ENCODE measurements at regions not wholly inside any gene's neighbourhood (a gene's known extent, or its start where the extent isn't known, plus 50 kb on each side); places are given as distances from the start of the nearest gene placed in this dataset.

DNA sequence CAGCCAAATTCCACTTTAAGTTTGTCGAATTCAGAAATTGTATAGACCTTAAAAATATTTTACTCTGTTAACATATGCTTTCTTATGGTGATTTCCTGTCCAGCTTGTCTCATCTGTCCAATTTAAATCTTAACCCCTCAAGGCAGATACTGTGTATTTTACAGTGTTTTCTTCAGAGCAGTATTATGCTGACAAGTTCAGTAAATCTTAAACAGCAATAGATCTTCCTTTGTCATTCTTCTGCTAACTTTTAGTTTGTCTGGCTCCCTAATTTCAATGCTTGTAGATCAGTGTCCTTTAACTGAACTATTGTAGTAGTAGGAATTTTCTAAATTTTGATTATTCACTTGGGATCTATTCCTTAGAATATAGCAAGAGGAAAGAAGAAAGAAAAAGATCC, 52.8 kb upstream of the MEIS1 start:
- no peak for DNase-seq

DNA sequence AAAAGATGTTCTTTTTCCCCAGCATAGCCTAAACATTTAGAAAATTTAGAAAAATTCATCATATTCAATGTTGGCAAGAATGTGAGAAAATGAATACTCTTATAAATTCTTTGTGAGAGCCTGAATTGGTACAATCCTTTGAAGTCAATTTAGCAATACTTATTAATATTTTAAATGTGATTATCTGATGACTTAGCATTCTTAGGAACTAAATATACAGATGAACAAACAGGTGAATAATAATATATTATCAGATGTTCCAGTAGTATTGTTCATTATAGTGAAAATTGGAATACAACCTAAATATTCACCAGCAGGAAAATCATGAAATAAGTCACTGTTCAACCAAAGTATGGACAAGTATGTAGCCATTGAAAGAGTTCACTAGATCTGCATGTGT, 55.5 kb upstream of the MEIS1 start:
- no peak for DNase-seq

DNA sequence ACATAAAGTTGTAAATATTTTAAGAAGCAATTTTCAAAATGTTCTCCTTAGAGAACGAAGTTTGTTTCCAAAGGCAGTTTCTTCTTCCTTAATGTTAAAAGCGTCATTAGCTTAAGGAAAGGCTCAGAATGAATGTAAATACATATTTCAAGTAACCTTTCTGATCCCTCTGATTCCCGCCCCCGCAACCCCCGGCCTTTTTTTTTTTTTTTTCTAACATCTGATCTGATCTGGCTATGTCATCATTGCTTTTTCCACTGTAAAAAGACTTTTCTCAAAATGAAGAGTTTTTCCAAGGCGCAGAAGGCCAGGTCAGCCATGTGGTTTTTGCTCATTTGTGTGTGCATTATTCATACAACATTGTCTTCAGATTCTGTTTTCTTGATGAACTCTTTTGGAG, 57.1 kb upstream of the MEIS1 start:
- no peak for DNase-seq

DNA sequence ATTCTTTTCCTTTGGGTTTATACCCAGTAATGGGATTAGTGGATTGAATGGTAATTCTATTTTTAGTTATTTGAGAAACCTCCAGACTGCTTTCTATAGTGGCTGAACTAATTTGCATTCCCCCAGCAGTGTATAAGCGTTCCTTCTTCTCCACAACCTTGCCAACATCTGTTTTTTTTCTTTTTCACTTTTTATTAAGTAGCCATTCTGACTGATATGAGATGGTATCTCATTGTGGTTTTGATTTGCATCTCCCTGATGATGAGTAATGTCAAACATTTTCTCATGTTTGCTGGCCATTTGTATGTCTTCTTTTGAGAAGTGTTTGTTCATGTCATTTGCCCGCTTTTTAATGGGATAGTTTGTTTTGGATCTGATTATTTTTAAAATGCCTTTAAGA, 64.1 kb upstream of the MEIS1 start:
- DNase-seq = no peak

DNA sequence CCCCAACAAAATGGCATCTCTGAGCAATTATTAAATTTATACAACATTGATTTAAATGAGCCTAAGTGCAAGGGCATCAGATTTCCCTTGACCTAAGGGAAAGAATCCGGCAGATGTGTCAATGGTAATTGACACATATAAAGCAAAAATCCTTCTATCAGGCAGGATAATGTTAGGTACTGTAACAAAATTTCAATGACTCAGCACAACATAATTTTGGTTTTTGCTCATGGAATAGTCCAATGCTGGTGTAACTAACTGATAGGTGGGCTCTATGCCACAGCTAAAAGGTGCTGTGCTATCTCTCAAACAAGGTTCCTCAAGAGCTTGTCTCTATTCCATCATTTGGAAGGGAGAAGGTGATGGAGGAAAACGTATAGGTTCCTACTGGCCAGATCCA, 68.3 kb upstream of the MEIS1 start:
- no peak for DNase-seq

DNA sequence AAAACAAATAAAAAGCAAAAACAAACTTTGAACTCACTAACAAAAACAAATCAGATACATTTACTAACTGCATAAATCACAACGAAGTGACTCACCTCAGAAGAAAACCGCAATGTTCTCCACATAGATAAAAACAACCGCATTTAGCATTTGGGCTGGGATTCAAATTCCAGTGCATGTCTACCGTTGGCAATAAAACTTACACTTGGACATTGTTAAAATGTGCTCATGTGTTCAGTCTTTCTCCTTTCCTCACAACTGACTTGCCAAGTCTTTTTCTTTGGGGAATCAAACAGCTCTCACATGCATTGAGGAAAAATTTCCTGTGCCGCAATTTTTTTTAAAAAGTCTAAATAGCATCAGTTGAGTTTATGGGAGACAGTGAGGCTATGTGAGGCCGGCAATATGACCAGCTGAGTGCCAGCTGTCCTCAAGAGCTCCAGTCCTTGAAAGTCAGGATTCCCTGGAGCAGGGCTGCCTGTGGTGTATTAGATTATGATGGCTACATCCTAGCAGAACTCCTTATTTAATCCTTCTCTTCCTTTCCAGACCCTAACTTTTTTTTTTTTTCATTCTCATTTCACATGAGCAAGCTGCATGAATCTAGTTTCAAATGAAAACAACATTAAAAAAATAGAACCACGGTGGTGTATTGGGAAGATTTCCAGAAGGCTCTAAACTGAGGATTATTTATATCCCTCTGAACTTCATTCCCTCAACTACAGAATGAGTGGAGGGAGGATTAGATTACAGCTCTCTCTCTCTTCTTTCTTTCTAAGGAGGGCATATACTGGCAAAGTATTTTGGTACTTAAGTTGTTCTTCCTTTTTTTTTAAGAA, 70.2 kb upstream of the MEIS1 start:
- no peak for DNase-seq

DNA sequence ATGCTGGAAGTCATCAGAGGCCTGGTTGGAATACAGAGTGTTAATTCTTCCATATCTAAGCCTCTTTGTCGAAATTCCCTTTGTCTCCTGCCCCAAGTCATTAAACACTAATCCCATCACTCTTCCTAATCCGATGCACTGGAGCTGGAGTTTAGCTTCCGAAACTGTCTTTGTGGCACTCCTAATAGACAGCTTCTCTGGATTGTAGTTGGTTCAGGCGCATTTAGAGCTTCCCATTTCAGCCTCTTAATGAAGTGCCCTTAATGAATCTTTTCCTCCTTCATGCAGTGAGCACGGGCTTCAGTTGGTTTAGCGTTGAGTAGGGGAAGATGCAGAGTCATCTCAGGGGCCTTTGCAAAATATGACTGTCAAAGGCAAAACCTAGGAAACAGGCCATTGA, 72.2 kb upstream of the MEIS1 start:
- no peak for DNase-seq

DNA sequence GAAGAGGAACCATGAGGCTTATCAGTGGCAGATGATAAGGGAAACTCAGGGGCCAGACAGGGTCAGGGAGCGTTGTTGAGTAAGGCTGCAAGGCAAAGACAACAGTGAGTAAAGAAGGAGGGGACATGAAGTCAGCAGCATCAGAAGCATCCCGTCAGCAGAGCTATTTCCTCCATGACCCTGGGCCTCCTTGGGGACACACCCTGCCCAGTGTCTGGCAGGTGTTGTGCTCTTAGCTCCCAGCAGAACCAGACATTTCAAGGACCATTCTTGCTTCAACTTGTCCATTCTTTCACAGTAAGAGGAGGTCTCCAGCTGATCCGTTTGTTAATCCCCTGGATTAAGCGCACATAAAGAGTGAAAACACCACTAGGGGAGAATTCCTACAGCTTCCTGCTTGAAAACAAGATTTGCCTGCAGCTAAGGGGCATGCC, 88.7 kb upstream of the MEIS1 start:
- no peak for DNase-seq

DNA sequence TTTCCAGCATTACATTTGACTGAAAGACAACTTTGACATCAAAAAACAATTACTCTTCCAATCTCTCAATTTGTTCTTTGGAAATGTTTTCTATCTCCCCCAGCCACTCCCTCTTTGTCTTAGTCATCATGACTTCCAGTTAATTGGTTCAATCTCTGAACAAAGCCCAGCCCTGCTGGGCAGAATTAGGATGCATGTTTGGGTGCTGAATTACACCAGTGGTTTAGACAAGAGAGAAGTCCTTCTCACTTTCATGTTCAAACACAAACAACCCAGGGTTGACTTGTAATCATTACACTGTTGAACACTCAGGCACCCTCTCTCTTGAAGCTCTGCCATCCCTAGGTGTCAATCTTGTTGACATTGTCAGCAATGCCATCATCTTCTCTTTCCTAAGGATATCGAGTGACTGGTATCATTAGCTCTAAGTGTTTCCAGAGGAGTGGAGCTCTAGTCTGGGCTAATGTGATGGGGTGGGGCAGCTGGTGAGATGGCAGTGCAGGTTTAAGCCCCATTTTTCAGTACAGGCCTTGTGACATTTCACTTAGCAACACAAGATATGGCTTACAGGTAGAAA, 90.8 kb upstream of the MEIS1 start:
- DNase-seq = no peak

DNA sequence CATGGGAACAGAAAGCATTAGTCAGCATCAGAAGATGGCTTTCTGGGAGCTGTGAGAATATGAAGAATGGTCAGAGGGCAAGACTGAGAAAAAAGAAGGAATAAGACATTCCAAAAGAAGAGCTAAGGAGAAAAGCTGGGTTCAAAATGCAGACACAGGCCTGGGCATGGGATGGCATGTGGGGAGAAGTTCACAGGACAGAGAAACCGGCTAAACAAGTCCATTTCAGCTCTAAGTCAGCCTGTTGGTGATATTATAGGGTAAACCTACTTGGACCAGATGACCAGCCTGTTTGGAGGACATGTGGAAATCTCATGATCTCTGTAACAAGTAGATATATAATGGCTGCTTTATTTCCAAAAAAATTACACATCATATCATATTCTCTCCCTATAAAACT, 91.7 kb upstream of the MEIS1 start:
- no peak for DNase-seq

DNA sequence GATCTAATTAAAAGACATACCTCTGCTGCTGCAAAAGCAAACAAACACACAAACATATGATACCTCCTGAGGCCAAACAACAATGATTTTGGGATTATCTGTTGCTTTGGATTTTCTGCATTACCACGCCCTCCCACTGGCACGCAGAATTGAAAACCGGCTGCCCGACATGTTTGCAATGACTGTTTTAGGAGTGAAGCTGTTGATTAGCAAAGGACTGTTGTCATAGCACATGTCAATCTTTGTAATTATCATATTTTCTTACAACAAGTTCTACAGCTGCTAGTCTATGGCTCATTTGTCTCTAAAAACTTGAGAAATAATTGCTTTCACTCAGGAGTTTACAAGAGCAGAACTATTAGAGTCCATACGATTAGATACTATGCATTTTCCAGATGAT, 94.4 kb upstream of the MEIS1 start:
- DNase-seq = no peak

DNA sequence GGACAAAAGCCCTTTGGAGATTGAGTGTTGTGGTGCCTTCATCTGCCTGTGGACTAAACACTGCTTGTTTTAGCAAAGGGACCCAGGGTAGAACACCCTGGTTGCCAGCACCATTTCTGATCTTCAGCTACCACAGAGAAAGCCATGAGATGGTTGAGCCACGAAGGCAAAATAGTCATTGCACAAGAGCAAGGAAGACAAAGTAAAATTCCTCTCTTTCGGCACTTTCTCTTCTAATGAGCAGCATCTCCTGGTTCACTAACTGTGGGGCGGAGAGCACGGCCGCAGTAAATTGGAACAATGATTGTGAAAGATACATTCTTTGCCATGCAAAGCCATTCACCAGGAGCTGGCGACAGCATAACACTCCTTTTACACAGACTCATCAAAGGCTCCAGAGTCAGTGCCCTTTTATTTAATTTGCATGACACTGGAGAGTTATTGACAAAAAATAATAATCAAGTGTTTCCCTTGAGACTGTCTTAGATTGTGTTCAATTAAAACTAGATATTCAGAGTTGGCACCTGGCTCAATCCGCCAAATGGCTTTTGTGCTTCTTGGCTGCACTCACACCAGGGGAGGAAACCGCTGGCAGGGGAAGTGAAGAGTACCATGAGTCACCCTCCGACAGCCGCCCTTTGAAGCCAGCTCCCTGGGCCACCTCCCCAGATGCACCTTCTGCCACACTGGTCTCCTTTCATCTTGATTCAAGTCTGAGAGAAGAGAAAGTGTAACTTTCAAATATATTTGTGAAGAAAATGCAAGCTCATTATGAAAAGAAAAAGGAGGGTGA, 100.5 kb upstream of the MEIS1 start:
- no peak for DNase-seq

DNA sequence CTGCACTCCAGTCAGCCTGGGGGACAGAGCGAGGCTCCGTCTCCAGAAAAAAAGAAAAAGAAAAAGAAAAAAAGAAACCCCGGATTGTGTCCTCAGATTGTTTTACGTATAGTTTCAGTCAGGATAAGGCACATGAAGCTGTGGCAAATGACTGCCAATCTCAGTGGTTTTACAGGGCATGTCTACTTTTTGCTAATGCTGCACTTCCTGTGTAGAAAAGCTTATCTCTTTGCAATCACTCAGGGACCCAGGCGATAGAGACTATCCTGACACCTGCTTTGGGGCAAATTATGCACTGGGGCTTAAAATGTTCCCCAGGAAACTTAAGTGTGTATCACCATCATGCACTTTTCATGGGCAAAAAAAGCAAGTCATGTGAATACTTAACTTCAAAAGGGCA, 103.7 kb upstream of the MEIS1 start:
- no peak for DNase-seq

DNA sequence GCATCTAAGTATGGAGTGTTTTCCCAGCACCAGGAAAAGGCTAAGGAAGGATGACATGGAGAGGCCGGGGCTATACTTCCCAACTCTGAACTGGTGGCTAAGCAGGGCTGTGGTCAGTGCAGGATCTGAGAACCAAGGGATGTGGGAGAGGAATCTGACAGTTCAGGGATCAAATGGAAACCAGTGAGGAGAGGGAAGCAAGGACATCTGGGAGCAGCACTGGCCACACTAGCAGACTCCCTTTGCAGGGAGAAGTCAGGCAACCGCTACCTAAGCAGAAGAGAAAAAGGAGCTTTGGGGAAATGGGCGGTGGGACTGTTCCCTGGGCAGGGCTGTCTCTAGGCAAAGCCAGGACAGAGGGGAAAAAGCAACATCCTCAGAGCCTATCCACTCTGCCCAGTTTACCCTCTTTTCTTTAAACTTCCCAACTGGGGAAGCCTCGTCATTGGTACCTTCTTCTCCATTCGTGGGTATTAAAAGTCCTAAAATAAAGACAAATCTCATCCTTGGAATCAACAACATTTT, 105.8 kb upstream of the MEIS1 start:
- DNase-seq = no peak

DNA sequence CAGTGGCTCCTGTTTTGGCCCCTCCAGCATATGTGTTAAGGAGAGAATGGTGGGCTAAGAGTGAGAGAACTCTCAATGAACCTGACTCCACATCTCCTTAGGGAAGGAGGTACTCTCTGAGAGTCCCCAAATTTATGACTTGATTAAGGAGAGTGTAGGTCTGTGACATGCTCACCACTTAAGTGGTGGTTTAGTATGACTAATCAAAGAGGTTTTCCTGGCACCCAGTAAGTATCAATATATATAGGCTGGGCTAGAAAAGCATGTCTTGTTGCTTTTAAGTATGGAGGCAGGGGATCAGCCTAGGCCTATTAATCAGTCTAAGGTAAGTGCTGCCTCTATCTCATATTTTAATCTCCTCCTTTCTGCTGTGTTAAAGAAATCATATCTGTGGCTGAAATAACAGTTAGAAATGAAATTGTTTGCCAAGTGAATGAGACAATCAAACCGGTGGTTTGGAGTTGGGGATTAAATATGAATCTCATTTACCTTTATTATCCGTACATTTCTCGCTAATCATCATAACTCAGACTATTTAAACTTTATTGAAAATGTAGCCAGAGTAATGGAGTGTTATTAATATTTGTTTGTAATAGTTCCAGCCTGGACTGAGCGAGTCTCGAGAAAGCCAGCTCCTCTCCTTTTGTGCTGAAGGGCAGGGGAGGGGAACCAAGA, 107.7 kb upstream of the MEIS1 start:
- DNase-seq = no peak

DNA sequence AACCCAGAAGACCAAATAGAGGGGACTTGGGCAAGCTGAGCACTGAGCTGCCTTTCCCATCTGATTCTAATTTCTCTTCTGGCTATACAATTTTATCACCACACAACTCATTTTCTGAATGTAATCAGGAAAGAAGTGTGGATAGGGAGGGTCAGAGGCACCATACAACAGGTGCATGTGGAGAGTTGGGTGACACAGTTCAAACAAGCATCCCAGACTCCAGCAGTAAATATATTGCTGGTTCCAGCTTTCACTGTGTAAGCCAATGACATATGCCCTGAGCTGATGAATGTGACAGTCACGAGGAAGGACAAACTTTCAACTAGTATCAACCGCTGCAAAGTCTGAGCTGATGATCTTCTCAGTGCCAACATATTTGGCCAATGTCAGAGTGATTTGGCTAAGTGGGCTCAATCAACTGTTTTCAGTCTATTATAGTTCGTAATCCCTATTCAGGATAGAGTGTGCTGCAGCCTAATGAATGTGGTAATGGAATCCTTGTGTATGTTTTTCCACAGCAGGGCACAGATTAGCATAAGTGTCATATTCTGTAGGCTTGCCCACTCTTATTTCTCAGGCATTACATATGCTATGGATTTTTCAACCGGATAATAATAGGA, 109.9 kb upstream of the MEIS1 start:
- no peak for DNase-seq

DNA sequence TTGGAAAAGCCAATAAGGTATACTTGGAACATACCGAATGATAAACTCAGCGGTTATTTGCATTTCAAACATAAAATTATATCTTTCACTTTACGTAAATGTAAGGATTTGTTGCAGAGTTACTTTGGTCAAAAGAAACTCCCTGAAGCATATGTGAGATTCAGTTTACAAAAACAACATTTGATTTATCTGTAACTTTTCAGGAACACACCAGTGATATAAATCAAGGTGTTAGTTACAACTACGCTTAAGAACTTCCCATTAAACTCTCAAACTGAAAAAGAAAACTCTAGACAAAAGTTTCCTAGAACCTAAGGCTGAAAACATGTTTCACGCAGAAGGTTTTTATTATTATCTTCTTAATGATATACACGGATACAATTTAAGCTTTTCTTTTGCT, 110.6 kb upstream of the MEIS1 start:
- DNase-seq = no peak

DNA sequence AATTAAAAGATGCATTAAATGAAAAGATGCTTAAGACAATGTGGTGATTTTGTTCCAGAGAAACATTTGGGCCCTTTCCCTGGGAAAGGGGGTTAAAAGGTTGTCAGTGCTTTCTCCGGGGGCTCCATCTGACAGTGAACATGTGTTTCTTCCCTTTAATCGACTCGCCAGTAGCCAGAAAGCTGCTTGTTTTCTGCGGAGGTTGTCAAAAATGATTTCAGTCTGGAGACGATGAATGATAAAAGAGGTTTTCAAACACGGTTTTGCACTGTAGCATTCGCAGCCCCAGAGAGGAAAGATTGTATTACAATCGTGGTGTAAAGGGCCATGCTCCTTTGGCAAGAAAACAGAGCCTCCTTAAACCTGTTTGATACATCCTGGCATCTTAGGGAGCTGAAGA, 111.5 kb upstream of the MEIS1 start:
- DNase-seq = no peak

DNA sequence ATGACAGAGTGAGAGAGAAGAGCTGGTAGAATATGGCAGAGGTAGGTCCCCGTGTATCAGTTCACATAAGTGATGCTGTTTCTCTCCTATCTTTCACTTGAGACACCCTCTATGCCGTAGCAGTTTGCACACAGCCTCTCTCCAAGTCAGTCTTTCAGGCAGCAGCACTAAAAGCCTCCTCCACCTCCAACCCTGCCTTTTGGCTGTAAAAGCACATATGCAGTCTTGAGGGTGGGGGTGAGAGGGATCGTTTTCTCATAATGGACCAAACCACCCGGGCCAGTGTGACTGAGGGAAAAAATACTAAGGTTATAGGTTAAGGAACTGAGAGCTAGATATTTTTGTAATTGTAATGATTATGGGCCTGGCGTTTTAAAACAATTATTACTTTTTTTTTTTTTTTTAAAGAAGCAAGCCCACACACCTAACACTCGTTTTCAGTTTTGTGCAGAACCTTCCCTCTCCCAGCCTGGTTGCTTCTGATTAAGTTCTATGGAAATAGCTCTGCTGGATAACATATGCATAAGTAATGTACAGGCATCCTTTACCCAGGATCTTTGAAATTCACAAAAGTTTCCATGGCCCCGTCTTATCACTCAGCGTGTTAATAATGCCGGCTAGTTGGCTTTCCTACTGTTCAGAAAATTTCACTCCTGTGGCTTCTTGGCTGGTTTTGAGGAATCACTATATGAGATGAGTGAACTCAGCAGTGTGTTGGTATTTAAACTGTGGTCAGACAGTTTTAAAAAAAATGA, 112.2 kb upstream of the MEIS1 start:
- no peak for DNase-seq

DNA sequence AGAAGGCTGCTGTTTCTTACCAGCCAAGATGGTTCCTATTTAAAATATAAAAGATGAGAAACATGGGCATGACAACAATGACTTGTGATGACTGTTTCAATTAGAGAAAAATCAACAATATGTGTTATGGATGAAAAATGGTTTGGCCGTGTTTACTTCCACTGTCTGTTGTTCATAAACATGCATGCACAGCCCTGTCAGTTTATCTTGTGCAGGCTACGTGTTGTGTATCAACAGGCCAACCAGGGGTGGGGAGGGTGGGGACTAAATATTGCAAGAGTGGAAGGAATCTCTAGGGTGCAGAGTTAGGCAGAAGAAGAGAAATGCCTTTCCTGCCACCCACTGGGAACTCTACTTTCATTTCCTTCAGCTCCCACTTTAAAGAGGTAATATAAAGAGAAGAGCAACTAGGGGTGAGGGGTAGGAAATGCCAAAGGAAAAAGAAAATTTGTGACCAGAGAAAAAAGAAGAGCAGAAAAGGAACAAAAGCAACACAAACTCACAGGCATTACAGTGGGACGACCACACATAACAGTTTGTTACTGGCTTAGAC, 116.8 kb upstream of the MEIS1 start:
- no peak for DNase-seq

DNA sequence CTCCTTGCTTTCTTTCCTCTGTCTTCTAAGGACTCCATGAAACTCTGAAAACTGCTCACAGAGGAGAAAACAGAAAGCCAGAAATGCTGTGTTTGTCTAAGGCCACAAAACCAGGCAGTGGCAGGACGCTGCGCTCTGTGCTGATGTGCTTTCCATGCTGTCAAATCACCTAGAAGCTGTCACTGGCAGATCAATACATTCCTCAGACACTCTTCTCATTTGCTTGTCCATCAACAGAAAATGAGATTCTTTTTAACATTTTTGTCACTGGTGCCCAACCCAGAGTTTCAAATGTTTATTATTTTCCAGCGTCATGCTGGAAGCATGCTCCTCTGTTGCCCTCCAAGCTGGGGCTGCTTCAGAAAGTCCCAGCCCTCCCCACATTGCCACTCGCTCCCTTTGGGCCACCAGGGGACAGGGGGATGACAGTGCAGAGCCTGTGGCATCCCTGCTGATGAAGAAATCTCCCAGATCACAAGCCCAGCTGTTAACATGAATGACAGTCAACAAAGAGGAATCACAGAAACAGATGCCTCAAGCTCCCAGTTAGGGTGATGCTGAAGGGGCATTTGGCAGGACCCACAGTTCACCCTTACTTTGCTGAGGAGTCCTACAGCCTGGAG, 117.5 kb upstream of the MEIS1 start:
- no peak for DNase-seq

All from activated CD4-positive, alpha-beta T cell treated with anti-CD3 and anti-CD28 coated beads, Interleukin-2, amount 50 U/mL, for 48 hours (primary cell).